T-helper 1 cell (primary cell): ENCODE measurements at regions not wholly inside any gene's neighbourhood (a gene's known extent, or its start where the extent isn't known, plus 50 kb on each side); places are given as distances from the start of the nearest gene placed in this dataset.
"Not testable (repeated sequence)": the region's sequence is repeated elsewhere in the genome, so short reads cannot be mapped to it uniquely, and the experiment has no call there.

ENCODE experiments used
- DNase-seq, 5 donors: peaks; one replicate each; pipeline ENCODE4 v3.0.0-alpha.2; 2012 to 2020

DNA sequence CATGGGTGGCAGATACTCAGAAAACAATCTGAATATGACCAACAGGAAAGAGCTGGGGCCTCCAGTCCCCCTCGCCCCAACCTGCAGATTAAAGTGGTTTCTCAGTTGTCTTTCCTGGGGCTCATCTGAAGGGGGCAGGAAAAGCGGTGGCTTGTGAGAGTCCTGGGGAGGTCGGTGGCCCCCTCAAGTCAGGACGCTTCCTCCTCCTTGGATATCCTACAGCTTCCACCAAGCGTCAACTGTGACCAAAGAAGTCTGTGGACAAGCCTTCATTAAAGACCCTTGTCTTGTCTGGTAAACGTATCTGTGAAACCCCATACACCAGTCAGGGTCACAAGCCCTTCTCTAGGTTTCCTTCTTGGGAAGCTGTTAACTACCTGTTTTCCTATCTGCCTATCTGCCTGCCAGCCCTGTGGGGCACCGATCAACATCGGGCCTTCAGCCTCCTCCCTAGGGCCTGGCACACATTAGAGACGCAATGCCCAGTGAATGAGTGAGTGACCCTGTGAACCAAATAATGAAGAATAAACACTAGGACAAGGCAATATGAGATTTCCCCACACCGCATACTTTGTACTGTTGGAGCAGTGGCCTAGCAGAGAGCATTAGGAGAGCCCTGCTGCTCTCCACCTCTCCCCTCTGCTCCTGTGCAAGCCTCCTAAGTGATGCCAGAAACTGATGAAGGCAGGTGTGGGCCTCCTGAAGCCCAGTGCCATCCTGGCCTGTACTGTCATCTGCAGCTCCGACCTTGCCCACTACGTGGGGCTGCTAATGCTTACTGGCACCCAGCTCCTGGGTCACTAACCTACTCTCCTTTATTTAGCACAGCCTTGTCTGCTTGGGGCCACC is 1317.8 kb downstream of the UQCRFS1 start:
- DNase-seq: no peak

DNA sequence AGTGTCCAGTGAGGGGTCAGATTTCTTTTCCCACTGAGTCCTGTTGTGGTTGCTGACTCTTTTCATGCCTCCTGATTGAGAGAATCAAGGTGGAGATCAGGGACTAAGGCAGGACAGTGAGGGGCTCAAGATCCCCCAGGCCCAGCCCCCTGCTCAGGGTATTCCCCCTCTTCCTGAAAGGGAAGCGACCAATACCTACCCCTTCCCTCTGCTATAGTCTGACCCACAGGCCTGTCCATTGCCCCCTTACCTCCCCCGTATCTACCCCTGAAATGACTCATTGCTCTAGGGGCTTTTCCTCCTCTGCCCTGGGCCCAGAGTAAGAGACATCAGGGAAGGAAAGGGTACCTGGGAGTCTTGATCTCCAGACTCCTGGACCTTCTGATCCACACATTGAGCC is 1320.5 kb downstream of the UQCRFS1 start:
- DNase-seq: no peak

DNA sequence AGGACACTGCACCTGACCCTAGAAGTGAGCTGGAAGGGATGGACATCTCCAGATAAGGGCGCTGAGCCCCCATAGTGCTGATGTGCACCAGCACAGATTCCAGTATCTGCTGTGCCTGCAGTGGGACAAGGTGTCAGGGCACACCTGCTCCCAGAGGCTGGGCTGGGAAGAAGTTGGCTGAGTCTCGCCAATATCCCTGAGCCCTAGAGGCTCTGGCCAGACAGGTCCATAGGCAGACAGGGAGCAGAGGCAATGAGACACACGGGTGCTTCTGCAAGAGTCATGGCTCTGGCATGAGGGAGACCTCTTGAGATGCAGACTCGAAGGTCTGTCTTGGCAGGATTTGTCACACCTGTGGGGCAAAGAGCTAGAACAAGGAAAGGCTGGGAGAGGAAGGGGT is 1321.5 kb downstream of the UQCRFS1 start:
- DNase-seq: no peak

DNA sequence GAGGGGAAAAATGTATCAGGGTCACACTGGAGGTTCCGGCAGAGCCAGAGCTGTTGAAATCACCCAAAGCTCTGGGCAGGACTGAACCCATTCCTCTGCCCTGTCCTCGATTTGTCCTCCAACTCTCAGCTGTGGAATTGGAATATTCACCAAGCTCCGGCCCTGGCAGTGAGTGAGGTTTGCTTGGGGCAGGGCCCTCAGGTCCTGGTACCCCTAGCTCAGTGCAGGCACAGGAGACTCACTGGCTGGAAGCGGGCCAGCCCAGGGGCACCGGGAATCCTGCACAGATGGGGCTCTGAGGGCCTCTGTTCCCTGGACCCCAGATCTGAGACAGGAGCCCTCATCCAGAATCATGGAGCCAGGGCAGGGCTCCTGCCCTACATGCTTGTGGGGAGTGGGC is 1322.3 kb downstream of the UQCRFS1 start:
- DNase-seq: no peak

DNA sequence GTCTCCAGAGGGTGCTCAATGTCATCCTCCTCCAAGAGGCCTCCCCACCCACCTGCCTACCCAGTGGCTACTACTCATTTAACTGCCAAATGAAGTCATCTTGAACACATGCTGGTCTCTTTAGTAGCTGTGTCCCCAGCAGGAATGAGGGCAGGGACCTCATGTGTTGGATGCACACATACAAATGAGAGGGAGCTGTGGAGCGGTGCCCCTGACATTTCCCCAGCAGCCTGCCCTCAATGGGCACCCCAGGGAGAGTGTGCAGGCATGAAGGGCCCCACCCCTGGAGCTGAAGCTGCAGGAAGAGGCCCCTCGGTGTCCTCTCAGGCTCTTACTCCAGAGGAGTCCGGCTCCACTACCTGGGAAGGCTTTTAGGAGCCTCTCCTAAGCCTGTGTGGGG is 1322.7 kb downstream of the UQCRFS1 start:
- DNase-seq: no peak

DNA sequence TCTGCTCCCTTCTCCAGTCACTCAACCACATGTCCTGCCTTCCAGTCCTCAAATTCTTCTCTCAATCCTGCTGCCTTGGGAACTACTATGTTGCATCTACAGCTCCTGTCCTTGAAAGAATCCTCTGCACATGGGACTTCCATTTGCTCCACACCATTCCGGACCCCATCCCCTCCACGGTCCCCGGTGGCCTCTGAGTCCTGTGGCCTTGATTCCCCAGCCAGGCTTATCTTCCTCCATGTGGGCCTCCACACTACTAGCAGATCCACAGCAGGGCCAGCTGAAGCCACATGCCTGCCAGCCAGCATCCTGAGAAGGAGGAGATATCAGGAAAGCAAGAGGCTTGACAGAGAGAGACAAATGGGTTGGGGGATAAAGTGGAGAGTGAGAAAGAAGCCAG is 1323.8 kb downstream of the UQCRFS1 start:
- DNase-seq: no peak

DNA sequence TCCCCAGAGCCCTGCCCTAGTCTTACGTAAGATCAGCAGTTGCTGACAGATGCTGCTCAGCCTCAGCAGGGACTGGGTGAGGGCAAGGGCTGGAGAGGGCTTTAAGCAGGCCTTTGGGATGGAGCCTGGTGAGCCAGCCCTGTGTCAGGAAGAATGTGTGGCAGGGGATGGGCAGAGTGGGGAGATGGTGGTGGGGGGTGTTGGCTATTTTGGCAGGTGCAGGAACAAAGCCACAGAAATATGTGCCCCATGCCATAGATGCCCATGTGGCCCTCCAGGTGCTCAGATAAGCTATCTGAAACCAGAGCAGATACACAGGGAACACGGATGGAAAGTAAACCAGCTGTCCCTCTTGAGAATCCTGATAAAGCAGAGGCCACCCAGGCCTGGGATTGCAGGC is 1325.0 kb downstream of the UQCRFS1 start:
- no peak for DNase-seq

DNA sequence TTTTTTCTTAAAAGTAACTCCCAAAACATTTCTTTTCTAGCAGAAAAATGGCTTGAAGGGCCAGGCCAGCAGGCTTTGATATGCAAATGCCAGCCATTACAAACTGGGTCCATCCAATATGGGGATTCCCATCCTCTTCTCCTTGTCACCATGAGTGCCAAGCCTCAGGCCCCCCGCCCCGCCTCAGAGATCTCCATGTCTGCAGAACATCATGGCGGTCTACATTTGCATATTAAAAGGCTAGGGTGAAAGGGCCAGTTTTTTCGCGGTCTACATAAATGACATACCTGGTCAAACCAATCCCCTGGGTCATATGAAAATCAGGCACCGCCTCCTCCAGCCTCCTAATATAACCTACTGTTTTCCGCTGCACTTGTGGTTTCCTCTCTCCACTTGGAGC is 1327.6 kb downstream of the UQCRFS1 start:
- no peak for DNase-seq

DNA sequence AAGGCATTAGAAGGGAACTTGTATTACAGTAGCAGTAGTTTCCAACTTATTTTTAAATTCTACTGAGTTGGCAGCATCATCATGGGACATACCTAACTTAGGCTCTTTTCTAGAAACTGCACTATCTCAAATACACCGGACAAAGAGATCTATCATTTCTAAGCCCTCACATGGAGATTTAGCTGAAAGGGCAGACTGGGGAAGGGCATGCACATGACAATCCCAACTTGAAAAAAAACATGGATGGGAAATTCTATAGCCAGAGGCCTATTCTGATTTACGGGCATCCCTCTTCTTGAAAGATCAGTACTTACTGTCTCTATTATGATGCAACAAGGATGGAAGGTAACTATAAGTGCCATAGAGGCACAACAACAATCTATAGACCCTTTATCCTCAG is 1328.6 kb downstream of the UQCRFS1 start:
- DNase-seq: no peak

DNA sequence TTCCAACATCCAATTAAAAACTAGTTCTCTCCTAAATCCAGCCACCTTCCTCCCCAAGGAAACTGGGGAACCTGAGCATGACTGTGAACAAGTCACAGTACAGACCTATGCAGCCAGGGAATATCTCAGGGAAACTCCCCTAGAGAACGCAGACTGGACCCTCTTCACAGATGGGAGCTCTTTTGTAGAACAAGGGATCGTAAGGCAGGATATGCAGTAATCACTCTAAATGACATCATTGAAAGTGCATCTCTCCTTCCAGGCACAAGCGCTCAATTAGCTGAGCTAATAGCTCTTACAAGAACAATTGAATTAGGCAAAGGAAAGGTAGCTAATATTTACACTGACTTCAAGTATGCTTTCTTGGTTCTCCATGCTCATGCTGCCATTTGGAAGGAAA is 1331.7 kb downstream of the UQCRFS1 start:
- DNase-seq: no peak

DNA sequence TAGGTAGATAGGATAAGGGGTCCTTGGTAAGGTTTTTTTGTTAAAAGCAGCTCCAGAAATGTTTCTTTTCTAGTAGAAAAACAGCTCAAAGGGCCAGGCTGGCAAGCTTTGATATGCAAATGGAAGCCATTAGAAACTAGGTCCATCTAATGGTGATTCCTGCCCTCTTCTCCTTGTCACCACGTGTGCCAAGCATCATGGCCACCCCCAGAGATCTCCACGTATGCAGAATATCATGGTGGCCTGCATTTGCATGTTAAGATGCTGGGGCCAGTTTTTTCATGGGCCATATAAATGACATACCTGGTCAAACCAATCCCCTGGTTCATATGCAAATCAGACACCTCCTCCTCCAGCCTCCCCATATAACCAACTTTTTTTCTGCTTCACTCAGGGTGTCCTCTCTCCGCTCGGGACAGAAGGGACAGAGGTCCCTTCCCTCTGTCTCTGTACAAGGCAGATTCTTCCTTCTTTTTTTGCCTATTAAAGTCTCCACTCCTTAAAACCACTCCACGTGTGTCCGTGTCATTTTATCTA is 1335.9 kb downstream of the UQCRFS1 start:
- DNase-seq: no peak

DNA sequence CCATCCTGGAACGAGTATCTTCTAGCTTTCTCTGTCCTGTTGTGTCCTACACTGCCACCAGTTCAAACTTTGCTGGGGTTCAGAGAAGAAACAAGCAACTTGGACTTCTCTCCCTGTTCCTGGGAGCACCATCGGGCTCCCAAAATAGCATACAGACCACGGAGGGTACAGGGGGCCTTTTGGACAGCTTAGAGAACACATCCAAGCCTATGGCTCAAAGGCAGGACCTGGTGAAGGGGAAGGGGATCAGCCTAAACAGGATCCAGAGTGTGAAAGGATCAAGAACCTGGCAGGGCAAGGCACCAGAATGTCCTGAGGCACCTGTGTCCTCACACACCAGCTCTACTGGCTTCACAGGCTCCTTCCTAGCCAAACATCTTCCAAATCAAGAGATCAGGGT is 1336.5 kb downstream of the UQCRFS1 start:
- no peak for DNase-seq

DNA sequence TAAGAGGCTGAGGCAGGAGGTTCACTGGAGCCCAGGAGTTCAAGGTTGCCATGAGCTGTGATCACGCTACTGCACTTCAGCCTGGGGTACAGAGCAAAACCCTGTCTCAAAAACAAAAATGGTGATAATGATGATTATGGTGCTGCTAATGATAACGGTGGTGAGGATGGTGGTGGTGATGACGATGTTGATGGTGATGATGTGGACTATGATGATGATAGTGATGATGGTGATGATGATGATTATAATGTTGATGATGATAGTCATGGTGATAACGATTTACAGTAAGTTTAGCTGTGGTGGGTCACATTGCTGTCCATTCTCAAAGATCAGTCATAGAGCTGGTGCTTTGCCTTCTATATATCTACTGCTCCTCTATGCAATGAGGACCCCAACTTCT is 1340.6 kb downstream of the UQCRFS1 start:
- no peak for DNase-seq

DNA sequence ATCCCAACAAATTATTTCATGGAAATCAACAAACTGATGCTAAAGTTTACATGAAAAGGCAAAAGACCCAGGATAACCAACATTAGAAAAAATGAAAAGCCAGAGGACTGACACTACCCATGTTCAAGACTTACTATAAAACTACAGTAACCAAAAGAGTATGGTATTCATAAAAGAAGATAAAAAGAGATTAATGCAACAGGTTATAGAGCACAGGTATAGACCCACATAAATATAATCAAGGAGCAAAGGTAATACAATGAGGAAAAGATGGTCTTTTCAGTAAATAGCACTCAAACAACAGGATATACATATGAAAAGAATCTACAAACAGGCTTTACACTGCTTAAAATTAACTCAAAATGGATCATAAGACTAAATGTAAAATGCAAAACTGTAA is 1342.7 kb downstream of the UQCRFS1 start:
- DNase-seq: no peak

DNA sequence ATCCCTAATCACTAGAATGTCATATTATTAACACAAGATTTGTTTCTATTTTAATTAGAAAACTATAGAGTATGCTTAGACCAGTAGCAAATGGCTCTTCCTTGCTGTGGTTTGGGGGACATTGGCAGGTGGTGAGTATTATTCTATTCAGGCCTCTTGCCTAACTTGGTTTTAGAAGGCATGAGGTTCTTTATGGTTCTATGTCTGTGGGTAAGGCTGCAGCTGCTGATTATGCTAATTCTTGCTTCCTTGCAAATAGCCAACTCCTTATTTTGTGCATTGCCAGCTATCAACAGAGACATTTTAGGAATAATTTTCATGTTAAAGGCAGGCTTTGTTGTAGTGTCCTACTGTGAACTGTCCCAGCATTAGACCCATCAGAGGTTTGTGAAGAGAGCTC is 1344.9 kb downstream of the UQCRFS1 start:
- DNase-seq: no peak

DNA sequence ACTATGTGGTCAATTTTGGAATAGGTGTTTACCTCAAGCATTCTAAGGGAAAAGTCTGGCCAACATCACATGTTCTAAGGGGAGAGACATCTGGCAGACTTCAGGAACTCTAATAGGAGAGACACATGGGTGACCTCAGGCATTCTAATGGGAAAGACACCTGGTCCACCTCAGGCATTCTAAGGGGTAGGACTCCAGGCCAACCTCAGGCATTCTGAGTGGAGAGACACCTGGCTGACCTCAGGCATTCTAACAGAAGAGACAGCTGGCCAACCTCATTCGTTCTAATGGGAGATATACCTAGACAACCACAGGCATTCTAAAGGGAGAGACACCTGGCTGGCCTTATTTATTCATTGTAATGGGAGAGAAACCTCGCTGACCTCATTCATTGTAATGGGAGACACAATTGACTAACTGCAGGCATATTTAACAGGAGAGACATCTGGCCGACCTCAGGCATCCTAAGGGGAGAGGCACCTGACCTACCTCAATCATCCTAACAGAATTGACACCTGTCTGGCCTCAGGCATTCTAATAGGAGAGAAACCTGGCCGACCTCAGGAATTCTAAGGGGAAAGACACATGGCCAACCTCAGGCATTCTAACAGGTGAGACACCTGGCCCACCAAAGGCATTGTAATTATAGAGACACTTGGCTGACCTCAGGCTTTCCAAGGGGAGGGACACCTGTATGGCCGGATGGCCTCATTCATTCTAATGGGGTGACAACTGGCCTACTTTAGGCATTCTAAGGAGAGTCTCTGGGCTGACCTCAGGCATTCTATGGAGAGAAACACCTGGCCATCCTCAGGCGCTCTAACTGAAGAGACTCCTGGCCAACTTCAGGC is 1346.8 kb downstream of the UQCRFS1 start:
- DNase-seq: no peak

DNA sequence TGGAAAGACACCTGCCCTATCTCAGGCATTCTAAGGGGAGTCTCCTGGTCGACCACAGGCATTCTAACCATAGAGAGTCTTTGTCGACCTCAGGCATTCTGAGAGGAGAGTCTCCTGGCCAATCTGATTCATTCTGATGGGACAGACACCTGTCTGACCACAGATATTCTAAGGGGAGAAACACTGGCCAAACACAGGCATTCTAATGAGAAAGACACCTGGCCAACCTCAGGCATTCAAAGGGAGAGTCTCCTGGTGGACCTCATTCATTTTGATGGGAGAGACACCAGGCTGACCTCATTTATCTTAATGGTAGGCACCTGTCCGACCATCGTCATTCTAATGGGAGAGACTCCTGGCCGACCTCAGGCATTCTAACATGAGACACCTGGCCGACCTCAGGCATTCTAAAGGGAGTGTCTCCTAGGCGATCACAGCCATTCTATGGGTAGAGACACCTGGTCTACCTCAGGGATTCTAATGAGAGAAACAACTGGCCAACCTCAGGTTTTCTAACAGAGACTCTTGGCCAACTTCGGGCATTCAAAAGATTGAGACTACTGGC is 1351.5 kb downstream of the UQCRFS1 start:
- no peak for DNase-seq

DNA sequence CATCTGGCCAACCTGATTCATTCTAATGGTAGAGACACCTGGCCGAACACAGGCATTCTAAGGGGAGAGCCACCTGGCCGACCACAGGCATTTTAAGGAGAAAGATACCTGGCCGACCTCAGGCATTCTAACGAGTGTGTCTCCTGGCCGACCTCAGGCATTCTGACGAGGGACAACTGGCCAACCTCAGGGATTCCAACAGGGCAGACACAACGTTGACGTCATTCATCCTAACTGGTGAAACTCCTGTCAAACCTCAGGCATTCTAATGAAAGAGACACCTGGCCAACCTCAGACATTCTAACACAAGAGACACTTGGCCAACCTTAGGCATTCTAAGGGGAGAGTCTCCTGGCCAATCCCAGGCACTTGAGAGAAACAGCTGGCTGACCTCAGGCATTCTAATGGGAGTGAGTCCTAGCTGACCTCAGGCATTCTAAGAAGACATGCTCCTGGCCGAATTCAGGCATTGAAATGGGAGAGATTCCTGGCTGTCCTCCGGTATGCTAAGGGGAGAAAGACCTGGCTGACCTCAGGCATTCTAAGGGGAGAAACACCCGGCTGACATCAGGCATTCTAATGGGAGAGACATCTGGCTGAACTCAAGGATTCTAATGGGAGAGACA is 1352.5 kb downstream of the UQCRFS1 start:
- DNase-seq: no peak

DNA sequence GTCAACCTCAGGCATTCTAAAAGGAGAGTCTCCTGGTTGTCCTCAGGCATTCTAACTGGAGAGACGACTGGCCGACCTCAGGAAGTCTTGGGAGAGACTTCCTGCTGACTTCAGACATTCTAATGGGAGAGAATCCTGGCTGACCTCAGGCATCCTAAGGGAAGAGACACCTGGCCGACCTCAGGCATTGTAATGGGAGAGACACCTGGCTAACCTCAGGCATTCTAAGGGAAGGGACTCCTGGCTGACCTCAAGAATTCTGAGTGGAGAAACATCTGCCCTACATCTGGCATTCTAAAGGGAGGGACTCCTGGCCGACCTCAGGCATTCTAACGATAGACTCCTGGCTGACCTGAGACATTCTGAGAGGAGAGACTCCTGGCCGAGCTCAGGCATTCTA is 1353.3 kb downstream of the UQCRFS1 start:
- no peak for DNase-seq

DNA sequence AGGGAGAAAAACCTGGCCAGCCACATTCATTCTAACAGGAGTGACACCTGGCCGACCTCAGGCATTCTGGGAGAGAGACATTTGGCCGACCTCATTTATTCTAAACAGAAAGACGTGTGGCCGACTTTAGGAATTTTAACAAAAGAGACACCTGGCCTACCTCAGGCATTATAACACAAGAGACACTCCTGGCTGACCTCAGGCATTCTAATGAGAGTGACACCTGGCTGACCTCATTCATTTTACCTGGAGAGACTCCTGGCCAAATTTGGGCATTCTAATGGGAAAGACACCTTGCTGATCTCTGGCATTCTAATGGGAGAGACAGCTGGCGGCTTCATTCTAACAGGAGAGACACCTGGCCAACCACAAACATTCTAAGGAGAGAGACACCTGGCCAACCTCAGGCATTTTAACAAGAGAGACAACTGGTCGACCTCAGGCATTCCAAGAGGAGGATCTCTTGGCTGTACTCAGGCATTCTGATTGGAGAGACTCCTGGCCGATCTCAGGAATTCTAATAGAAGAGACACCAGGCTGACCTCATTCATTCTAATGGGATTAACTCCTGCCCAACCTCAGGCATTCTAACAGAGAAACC is 1353.9 kb downstream of the UQCRFS1 start:
- DNase-seq: no peak

DNA sequence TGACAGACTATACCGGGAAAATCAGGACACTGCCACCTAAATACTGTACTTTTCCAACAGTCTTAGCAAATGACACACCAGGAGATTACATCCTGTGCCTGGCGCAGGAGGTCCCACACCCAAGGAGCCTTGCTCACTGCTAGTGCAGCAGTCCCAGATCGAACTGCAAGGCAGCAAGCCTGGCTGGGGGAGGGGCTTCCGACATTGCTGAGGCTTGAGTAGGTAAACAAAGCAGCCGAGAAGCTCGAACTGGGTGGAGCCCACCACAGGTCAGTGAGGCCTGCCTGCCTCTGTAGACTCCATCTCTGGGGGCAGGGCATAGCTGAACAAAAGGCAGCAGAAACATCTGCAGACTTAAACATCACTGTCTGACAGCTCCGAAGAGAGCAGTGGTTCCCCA is 1360.0 kb downstream of the UQCRFS1 start:
- DNase-seq: not testable (repeated sequence)

DNA sequence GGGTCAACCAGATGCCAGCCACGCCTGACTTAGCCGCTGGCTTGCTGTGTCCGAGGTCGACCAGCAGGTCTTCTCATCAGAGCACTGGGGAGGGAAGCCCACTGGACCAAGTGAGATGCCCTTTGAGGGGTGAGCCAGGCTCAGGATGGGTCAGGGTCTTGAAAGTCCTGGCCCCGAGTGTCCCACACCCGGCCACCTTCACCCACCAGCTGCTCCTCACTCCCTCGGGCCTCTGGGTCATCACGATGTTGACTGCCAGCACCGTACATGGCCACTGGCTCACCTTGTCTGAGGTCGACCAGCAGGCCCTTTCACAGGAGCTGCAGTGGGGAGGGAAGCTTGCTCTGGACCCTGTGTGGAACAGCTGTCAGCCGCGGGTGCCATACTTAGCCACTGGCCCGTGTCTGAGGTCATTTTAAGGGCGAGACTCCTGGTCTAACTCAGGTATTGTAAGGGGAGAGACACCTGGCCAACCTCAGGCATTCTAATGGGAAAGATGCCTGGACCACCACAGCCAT is 1361.3 kb downstream of the UQCRFS1 start:
- no peak for DNase-seq
